Neural progenitor cell (in vitro differentiated cells): ENCODE measurements at regions not wholly inside any gene's neighbourhood (a gene's known extent, or its start where the extent isn't known, plus 50 kb on each side); places are given as distances from the start of the nearest gene placed in this dataset.
"Not testable (repeated sequence)": the region's sequence is repeated elsewhere in the genome, so short reads cannot be mapped to it uniquely, and the experiment has no call there.

Experiments used
- DNase-seq: peaks from one replicate; pipeline ENCODE4 v3.0.0-alpha.2; 2016; ENCODE audit warnings: low spot score
- H2AFZ ChIP-seq: fragments of 200-600 bp; sonication (generic); replicated peaks from 2 replicates; pipeline ENCODE4 v1.6.1; 2016; ENCODE audit warnings: antibody characterized with exemption
- H3F3A ChIP-seq: fragments of 200-600 bp; sonication (generic); 2 replicates; pipeline ENCODE4 v1.6.1; 2016; ENCODE audit warnings: antibody characterized with exemption, low read depth
- H3K27ac ChIP-seq: fragments of 200-600 bp; sonication (generic); 2 replicates; pipeline ENCODE4 v1.5.1; 2016; ENCODE audit warnings: mild to moderate bottlenecking
- H3K27me3 ChIP-seq: fragments of 200-600 bp; sonication (generic); 2 replicates; pipeline ENCODE4 v1.6.1; 2016; ENCODE audit warnings: mild to moderate bottlenecking, moderate library complexity
- H3K36me3 ChIP-seq: fragments of 200-600 bp; sonication (generic); 2 replicates; pipeline ENCODE4 v1.5.1; 2016
- H3K4me1 ChIP-seq: fragments of 200-600 bp; sonication (generic); 2 replicates; pipeline ENCODE4 v1.6.1; 2016; ENCODE audit warnings: mixed run types
- H3K4me2 ChIP-seq: fragments of 200-600 bp; sonication (generic); 2 replicates; pipeline ENCODE4 v1.6.1; 2016
- H3K4me3 ChIP-seq: fragments of 200-600 bp; sonication (generic); 2 replicates; pipeline ENCODE4 v1.5.1; 2016
- H3K79me2 ChIP-seq: fragments of 200-600 bp; sonication (generic); 2 replicates; pipeline ENCODE4 v1.6.1; 2016; ENCODE audit warnings: low read depth
- H3K9ac ChIP-seq: fragments of 200-600 bp; sonication (generic); 2 replicates; pipeline ENCODE4 v1.6.1; 2016
- H3K9me3 ChIP-seq: fragments of 200-600 bp; sonication (generic); 2 replicates; pipeline ENCODE4 v1.5.1; 2016; ENCODE audit warnings: low read depth
- H4K20me1 ChIP-seq: fragments of 200-600 bp; sonication (generic); 2 replicates; pipeline ENCODE4 v1.6.1; 2016; ENCODE audit warnings: low read depth
- H3K27ac Mint-ChIP-seq: 3 replicates; pipeline ENCODE4 v1.8.0; 2021; ENCODE audit warnings: mixed read lengths
- H3K27me3 Mint-ChIP-seq: 2 replicates; pipeline ENCODE4 v1.8.0; 2022; ENCODE audit warnings: low read depth, mild to moderate bottlenecking, inconsistent platforms, moderate library complexity, mixed read lengths; ENCODE audit not compliant: insufficient read depth
- H3K36me3 Mint-ChIP-seq: 3 replicates; pipeline ENCODE4 v1.8.0; 2021; ENCODE audit warnings: mixed read lengths
- H3K4me1 Mint-ChIP-seq: 3 replicates; pipeline ENCODE4 v1.8.0; 2021; ENCODE audit warnings: mixed read lengths
- H3K4me3 Mint-ChIP-seq: 3 replicates; pipeline ENCODE4 v1.8.0; 2021; ENCODE audit warnings: mild to moderate bottlenecking, moderate library complexity, mixed read lengths
- H3K9me3 Mint-ChIP-seq: 3 replicates; pipeline ENCODE4 v1.8.0; 2020; ENCODE audit warnings: mixed read lengths
- CTCF ChIP-seq: fragments of 200-600 bp; sonication (generic); IDR thresholded peaks from 2 replicates; pipeline ENCODE4 v1.5.1; 2017; ENCODE audit warnings: antibody characterized with exemption, mild to moderate bottlenecking
- EZH2 ChIP-seq: fragments of 200-600 bp; sonication (generic); IDR thresholded peaks from 2 replicates; pipeline ENCODE4 v1.6.1; 2017; ENCODE audit warnings: antibody characterized with exemption, mild to moderate bottlenecking, moderate library complexity
- EZH2phosphoT487 ChIP-seq: fragments of 200-600 bp; sonication (generic); IDR thresholded peaks from 2 replicates; pipeline ENCODE4 v1.6.1; 2017; ENCODE audit warnings: antibody characterized with exemption

- Mint-ChIP-seq H3K9me3 (no peaks in the 10 kb centered on the region), H3K27ac (no peak overlapping the region), H3K27me3 (peaks cover 15% of the 10 kb centered on the region), H3K4me1 (no peaks in the 10 kb centered on the region), H3K4me3 (no peak overlapping the region), H3K36me3 (no peaks in the 10 kb centered on the region)
- no peak overlapping the region for H3K4me3 ChIP-seq
- no peaks in the 10 kb centered on the region for H4K20me1 ChIP-seq
- peak overlapping the region; percentile 61 for H2AFZ ChIP-seq
- no peaks in the 10 kb centered on the region for H3K27me3 ChIP-seq
- TF ChIP-seq CTCF = no peak
- TF ChIP-seq EZH2phosphoT487 = no peak
- TF ChIP-seq EZH2 = no peak
- H3K79me2 ChIP-seq = no peaks in the 10 kb centered on the region
- no peak for DNase-seq
- no peak overlapping the region for H3K27ac ChIP-seq
- no peaks in the 10 kb centered on the region for H3F3A ChIP-seq
- H3K4me1 ChIP-seq = peaks cover 7% of the 10 kb centered on the region
- H3K9ac ChIP-seq = no peak overlapping the region
- no peak overlapping the region for H3K4me2 ChIP-seq
- H3K36me3 ChIP-seq = no peaks in the 10 kb centered on the region
- no peaks in the 10 kb centered on the region for H3K9me3 ChIP-seq
These were observed 63.9 kb downstream of the IL12A start for GRCh38 chr3:160052385-160053047.

- no peaks in the 10 kb centered on the region for H3K36me3 ChIP-seq
- no peak for DNase-seq
- H3K4me1 ChIP-seq = peaks cover 7% of the 10 kb centered on the region
- no peaks in the 10 kb centered on the region for H3K79me2 ChIP-seq
- TF ChIP-seq EZH2 = no peak
- no peak for TF ChIP-seq EZH2phosphoT487
- TF ChIP-seq CTCF = no peak
- peak overlapping the region; percentile 61 for H2AFZ ChIP-seq
- H3K4me3 ChIP-seq = no peak overlapping the region
- Mint-ChIP-seq H3K27ac (no peak overlapping the region), H3K4me1 (no peaks in the 10 kb centered on the region), H3K9me3 (no peaks in the 10 kb centered on the region), H3K4me3 (no peak overlapping the region), H3K36me3 (no peaks in the 10 kb centered on the region), H3K27me3 (peaks cover 10% of the 10 kb centered on the region)
- H3K9me3 ChIP-seq = no peaks in the 10 kb centered on the region
- no peak overlapping the region for H3K9ac ChIP-seq
- H3K4me2 ChIP-seq = no peak overlapping the region
- no peaks in the 10 kb centered on the region for H3F3A ChIP-seq
- H3K27ac ChIP-seq = no peak overlapping the region
- H4K20me1 ChIP-seq = no peaks in the 10 kb centered on the region
- H3K27me3 ChIP-seq = no peaks in the 10 kb centered on the region
These were observed 64.4 kb downstream of the IL12A start for GRCh38 chr3:160053048-160053391.

DNA sequence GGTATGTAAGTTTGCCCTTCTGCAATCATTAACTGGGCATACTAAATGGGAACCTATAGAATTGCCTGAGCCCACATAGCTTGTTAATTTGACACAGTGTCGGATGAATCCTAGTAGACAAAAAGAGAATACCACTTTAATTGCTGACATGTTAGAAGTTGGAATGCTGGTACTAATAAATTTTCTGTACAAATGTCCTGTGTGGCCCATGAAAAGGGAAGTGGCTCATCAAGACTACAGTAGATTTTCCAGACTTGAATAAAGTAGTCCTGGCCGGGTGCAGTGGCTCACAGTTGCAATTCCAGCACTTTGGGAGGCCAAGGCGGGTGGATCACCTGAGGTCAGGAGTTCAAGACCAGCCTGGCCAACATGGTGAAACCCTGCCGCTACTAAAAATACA lies 66.2 kb downstream of the IL12A start:
- H3K4me1 ChIP-seq, H4K20me1 ChIP-seq, H3K27me3 Mint-ChIP-seq, H3K27me3 ChIP-seq, H3K4me1 Mint-ChIP-seq, H3K4me2 ChIP-seq, H3K36me3 ChIP-seq, DNase-seq, H2AFZ ChIP-seq, H3K79me2 ChIP-seq, H3K36me3 Mint-ChIP-seq, H3K4me3 ChIP-seq, H3K9ac ChIP-seq, H3K27ac ChIP-seq, H3F3A ChIP-seq, H3K9me3 ChIP-seq, H3K4me3 Mint-ChIP-seq, H3K27ac Mint-ChIP-seq, H3K9me3 Mint-ChIP-seq: not testable (repeated sequence)

DNA sequence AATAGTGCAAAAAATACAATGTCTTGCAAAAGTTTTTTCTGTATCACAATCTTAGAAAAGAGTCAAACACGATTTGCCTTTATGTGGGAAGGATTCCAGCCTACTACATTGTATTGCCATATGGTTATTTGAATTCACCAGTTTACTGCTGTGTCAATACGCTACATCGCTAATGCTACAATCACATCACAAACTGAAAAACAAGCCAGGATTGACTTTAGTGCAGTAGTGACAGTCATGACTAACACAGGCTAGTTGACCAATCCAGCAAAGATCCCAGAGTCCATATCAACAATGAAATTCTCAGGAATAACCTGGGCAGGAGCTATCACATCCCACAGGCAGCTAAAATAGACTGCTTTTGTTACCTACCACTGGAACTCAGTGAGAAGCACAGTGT lies 67.0 kb downstream of the IL12A start:
- no peak overlapping the region for H3K4me2 ChIP-seq
- no peak for DNase-seq
- H3F3A ChIP-seq = no peaks in the 10 kb centered on the region
- no peak for TF ChIP-seq EZH2
- TF ChIP-seq EZH2phosphoT487 = no peak
- no peak for TF ChIP-seq CTCF
- no peaks in the 10 kb centered on the region for H3K36me3 ChIP-seq
- H3K9me3 ChIP-seq = no peaks in the 10 kb centered on the region
- Mint-ChIP-seq H3K36me3 (no peaks in the 10 kb centered on the region), H3K9me3 (no peaks in the 10 kb centered on the region), H3K27ac (no peak overlapping the region), H3K4me1 (peaks cover 5% of the 10 kb centered on the region), H3K27me3 (peaks cover 9% of the 10 kb centered on the region), H3K4me3 (no peak overlapping the region)
- no peaks in the 10 kb centered on the region for H3K4me1 ChIP-seq
- no peak overlapping the region for H3K9ac ChIP-seq
- H3K27ac ChIP-seq = no peak overlapping the region
- no peaks in the 10 kb centered on the region for H4K20me1 ChIP-seq
- no peak overlapping the region for H3K4me3 ChIP-seq
- H3K79me2 ChIP-seq = no peaks in the 10 kb centered on the region
- no peaks in the 10 kb centered on the region for H3K27me3 ChIP-seq
- no peak overlapping the region for H2AFZ ChIP-seq
